ENCODE measurements at regions not wholly inside any gene's neighbourhood (a gene's known extent, or its start where the extent isn't known, plus 50 kb on each side); places are given as distances from the start of the nearest gene placed in this dataset.

- TF ChIP-seq MAX (IDR thresholded peaks at IDR 0.05; ENCODE audit: low read depth, low read length): no peak
- no peak for TF ChIP-seq POLR2A (IDR thresholded peaks at IDR 0.05; ENCODE audit: extremely low read depth, insufficient read length)
- no peak for TF ChIP-seq CTCF (IDR thresholded peaks at IDR 0.05; ENCODE audit: low read depth, low read length)
- no peak for TF ChIP-seq MYC (IDR thresholded peaks at IDR 0.05; ENCODE audit: low read depth, low read length)
These were observed 61.0 kb upstream of the PITRM1 start for GRCh38 chr10:3233486-3233990.
